OCI-LY1 (cell line): ENCODE measurements at regions not wholly inside any gene's neighbourhood (a gene's known extent, or its start where the extent isn't known, plus 50 kb on each side); places are given as distances from the start of the nearest gene placed in this dataset.
"Not testable (repeated sequence)": the region's sequence is repeated elsewhere in the genome, so short reads cannot be mapped to it uniquely, and the experiment has no call there.

Experiments used
- H2AFZ ChIP-seq: fragments of 200-600 bp; sonication (generic), shearing (Covaris generic); 2 replicates; pipeline ENCODE4 v1.6.0; 2014; ENCODE audit warnings: antibody characterized with exemption, mild to moderate bottlenecking, low read length
- H3F3A ChIP-seq: fragments of 200-600 bp; sonication (generic), shearing (Covaris generic); 2 replicates; pipeline ENCODE4 v1.6.0; 2014; ENCODE audit warnings: mild to moderate bottlenecking, antibody characterized with exemption, low read length, moderate library complexity; ENCODE audit not compliant: insufficient read depth
- H3K27ac ChIP-seq: fragments of 200-600 bp; sonication (generic); 2 replicates; pipeline ENCODE4 v1.5.1; 2014; ENCODE audit warnings: low read length, mixed run types, mild to moderate bottlenecking, low read depth; ENCODE audit not compliant: poor library complexity, severe bottlenecking
- H3K27me3 ChIP-seq: fragments of 200-600 bp; sonication (generic); 2 replicates; pipeline ENCODE4 v1.6.0; 2014; ENCODE audit warnings: antibody characterized with exemption, mild to moderate bottlenecking, low read length, moderate library complexity; ENCODE audit not compliant: insufficient read depth
- H3K36me3 ChIP-seq: fragments of 200-600 bp; sonication (generic); 2 replicates; pipeline ENCODE4 v1.6.1; 2014; ENCODE audit warnings: mild to moderate bottlenecking, antibody characterized with exemption, low read length, moderate library complexity, mixed read lengths; ENCODE audit not compliant: insufficient read depth
- H3K4me1 ChIP-seq: fragments of 200-600 bp; sonication (generic); 2 replicates; pipeline ENCODE4 v1.5.1; 2014; ENCODE audit warnings: mild to moderate bottlenecking, low read length, moderate library complexity; ENCODE audit not compliant: insufficient read depth, severe bottlenecking
- H3K4me2 ChIP-seq: fragments of 200-600 bp; sonication (generic), shearing (Covaris generic); 2 replicates; pipeline ENCODE4 v1.6.1; 2014; ENCODE audit warnings: low read length
- H3K4me3 ChIP-seq: fragments of 200-600 bp; sonication (generic); 2 replicates; pipeline ENCODE4 v1.5.1; 2014; ENCODE audit warnings: low read length, low read depth, mild to moderate bottlenecking, mixed read lengths; ENCODE audit not compliant: poor library complexity, severe bottlenecking
- H3K79me2 ChIP-seq: fragments of 200-600 bp; shearing (Covaris generic); 2 replicates; pipeline ENCODE4 v1.6.1; 2016; ENCODE audit warnings: mixed run types, low read length, mixed read lengths; ENCODE audit not compliant: insufficient read depth
- H3K9ac ChIP-seq: fragments of 200-600 bp; sonication (generic), shearing (Covaris generic); 2 replicates; pipeline ENCODE4 v1.6.1; 2014; ENCODE audit warnings: mild to moderate bottlenecking, low read length, mixed read lengths
- H3K9me2 ChIP-seq: fragments of 200-600 bp; sonication (generic), shearing (Covaris generic); 2 replicates; pipeline ENCODE4 v1.6.1; 2014; ENCODE audit warnings: low read depth, mild to moderate bottlenecking, low read length, mixed read lengths
- H3K9me3 ChIP-seq: fragments of 200-600 bp; shearing (Covaris generic); 2 replicates; pipeline ENCODE4 v1.6.1; 2014; ENCODE audit warnings: low read length, mixed read lengths
- H4K20me1 ChIP-seq: fragments of 200-600 bp; sonication (generic), shearing (Covaris generic); 2 replicates; pipeline ENCODE4 v1.6.0; 2016; ENCODE audit warnings: mild to moderate bottlenecking, low read length; ENCODE audit not compliant: insufficient read depth
- EZH2 ChIP-seq: fragments of 200-600 bp; sonication (generic), shearing (Covaris generic); IDR thresholded peaks from 2 replicates; pipeline ENCODE4 v1.8.0; 2017; ENCODE audit warnings: borderline replicate concordance, mixed run types, mild to moderate bottlenecking, antibody characterized with exemption, low read length, moderate library complexity, mixed read lengths
- TF ChIP-seq, protein P1 (sequence below): fragments of 200-600 bp; sonication (generic), shearing (Covaris generic); IDR thresholded peaks from 2 replicates; pipeline ENCODE4 v1.5.1; 2017; ENCODE audit warnings: mild to moderate bottlenecking, antibody characterized with exemption, low read length, moderate library complexity, mixed read lengths

DNA sequence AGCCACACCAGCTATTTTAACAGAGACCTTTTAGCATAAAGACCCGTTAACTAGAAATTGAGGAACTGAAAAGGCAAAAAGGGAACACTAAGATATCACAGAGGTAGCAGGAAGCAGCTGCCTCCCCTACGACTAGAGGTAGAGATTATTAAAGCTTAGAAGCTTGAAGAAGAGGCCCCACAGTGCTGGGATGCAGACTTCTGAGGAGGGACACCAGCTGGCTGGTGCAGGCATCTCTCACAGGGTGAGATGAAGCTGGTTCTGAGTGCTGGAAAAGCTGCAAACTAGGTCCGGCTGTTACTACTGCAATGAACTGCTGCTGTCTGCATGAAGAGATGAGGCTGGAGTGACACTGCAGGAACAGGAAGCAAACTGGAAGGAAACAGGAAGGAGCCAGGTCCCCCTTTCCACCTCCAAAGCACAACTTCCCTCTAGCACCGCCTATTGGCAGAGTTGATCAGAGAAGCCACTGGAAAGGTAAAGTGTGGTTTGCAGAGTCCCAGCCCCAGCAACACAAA is 61.2 kb upstream of the MRPS9 start:
- Histone ChIP-seq H3K4me2 (peak overlapping the region; percentile 45), H3K9me2 (no peaks in the 10 kb centered on the region), H3K27me3 (no peaks in the 10 kb centered on the region), H2AFZ (peak overlapping the region; percentile 4; the same call in 1 of the 2 replicates), H3K4me1 (peaks cover 23% of the 10 kb centered on the region), H3K79me2 (no peaks in the 10 kb centered on the region), H4K20me1 (no peaks in the 10 kb centered on the region), H3K9me3 (no peaks in the 10 kb centered on the region), H3F3A (peaks cover 5% of the 10 kb centered on the region; the same call in 1 of the 2 replicates), H3K4me3 (peak overlapping the region; percentile 42), H3K9ac (peak overlapping the region; percentile 1; the same call in 1 of the 2 replicates), H3K27ac (peak overlapping the region; percentile 76), H3K36me3 (no peaks in the 10 kb centered on the region)
- TF ChIP-seq, protein P1, sequence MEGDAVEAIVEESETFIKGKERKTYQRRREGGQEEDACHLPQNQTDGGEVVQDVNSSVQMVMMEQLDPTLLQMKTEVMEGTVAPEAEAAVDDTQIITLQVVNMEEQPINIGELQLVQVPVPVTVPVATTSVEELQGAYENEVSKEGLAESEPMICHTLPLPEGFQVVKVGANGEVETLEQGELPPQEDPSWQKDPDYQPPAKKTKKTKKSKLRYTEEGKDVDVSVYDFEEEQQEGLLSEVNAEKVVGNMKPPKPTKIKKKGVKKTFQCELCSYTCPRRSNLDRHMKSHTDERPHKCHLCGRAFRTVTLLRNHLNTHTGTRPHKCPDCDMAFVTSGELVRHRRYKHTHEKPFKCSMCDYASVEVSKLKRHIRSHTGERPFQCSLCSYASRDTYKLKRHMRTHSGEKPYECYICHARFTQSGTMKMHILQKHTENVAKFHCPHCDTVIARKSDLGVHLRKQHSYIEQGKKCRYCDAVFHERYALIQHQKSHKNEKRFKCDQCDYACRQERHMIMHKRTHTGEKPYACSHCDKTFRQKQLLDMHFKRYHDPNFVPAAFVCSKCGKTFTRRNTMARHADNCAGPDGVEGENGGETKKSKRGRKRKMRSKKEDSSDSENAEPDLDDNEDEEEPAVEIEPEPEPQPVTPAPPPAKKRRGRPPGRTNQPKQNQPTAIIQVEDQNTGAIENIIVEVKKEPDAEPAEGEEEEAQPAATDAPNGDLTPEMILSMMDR: peak; percentile 73
- TF ChIP-seq EZH2: no peak

DNA sequence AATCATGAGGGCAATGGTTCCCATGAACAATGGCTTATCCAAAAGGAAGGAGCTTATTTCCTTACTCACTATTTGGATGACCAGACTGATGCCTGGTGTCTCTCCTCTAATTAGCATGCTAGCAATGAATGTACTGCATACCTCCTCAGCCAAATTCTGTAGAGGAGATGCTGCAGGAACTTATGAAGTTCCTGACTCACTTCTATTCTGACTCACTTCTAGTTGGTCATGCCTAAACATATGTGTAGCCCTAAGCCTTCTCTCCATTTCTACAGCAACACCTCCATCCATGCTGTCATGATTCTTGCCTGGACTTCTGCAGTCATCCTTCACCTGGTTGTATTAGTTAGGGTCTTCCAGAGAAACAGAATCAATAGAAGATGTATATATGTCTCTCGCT is 59.9 kb upstream of the MRPS9 start:
- H3K4me2 ChIP-seq: no peak overlapping the region
- H3K9me2 ChIP-seq: no peaks in the 10 kb centered on the region
- peaks cover 23% of the 10 kb centered on the region for H3K4me1 ChIP-seq

DNA sequence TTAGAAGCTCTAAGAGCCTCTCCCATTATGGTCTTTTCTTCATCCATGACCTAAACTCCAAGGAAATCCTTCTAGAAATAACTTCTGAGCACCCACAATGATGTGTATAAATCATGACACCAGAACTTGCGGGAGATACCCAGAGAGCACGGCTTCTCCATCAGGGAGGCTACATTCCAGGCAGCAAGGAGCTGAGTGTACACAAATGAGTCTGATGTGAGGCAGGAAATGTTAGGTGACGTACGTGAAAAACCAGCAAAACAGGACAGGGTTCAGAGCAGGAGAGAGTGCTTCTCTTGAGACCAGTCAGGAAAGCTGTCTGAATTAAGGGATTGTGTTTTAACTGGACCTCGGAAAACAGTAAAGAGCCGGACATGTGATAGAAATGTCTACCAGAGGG is 58.1 kb upstream of the MRPS9 start:
- not testable (repeated sequence) for H4K20me1 ChIP-seq, H3K4me2 ChIP-seq, H3K4me3 ChIP-seq, H3K27me3 ChIP-seq, H3K9me2 ChIP-seq, H3K79me2 ChIP-seq, H2AFZ ChIP-seq, H3K36me3 ChIP-seq, H3K9ac ChIP-seq, H3K9me3 ChIP-seq, H3K27ac ChIP-seq, H3F3A ChIP-seq
- H3K4me1 ChIP-seq: peaks cover 23% of the 10 kb centered on the region

More for the DNA sequence above, 59.9 kb upstream of the MRPS9 start:
- H3K27me3 ChIP-seq: no peaks in the 10 kb centered on the region
- H3K36me3 ChIP-seq: no peaks in the 10 kb centered on the region
- no peak overlapping the region for H3K9ac ChIP-seq
- no peak overlapping the region for H3K27ac ChIP-seq
- H3F3A ChIP-seq: peaks cover 5% of the 10 kb centered on the region; the same call in 1 of the 2 replicates
- no peak for TF ChIP-seq EZH2
- TF ChIP-seq, protein P1: no peak
- H2AFZ ChIP-seq: no peak overlapping the region
- no peaks in the 10 kb centered on the region for H4K20me1 ChIP-seq
- no peaks in the 10 kb centered on the region for H3K79me2 ChIP-seq
- no peak overlapping the region for H3K4me3 ChIP-seq
- no peaks in the 10 kb centered on the region for H3K9me3 ChIP-seq

- peaks cover 2% of the 10 kb centered on the region; the same call in 1 of the 2 replicates for H3F3A ChIP-seq
- H3K4me3 ChIP-seq: no peak overlapping the region
- no peaks in the 10 kb centered on the region for H3K27me3 ChIP-seq
- H2AFZ ChIP-seq: no peak overlapping the region
- no peaks in the 10 kb centered on the region for H3K9me3 ChIP-seq
- H3K4me1 ChIP-seq: peaks cover 7% of the 10 kb centered on the region
- no peaks in the 10 kb centered on the region for H3K79me2 ChIP-seq
- no peak overlapping the region for H3K4me2 ChIP-seq
- no peaks in the 10 kb centered on the region for H4K20me1 ChIP-seq
- no peak for TF ChIP-seq EZH2
- TF ChIP-seq, protein P1: no peak
- no peak overlapping the region for H3K27ac ChIP-seq
- no peaks in the 10 kb centered on the region for H3K36me3 ChIP-seq
- H3K9ac ChIP-seq: no peak overlapping the region
- H3K9me2 ChIP-seq: no peaks in the 10 kb centered on the region
Measured at GRCh38 chr2:104982111-104982510, 55.8 kb upstream of the MRPS9 start.
